Central memory CD8-positive, alpha-beta T cell (primary cell): ENCODE measurements at regions not wholly inside any gene's neighbourhood (a gene's known extent, or its start where the extent isn't known, plus 50 kb on each side); places are given as distances from the start of the nearest gene placed in this dataset.

Source experiments
- ATAC-seq: fragments of 150-1000 bp; cut with Tn5 transposase; replicated peaks from 2 replicates; pipeline ENCODE4 v1.10.0; 2022; ENCODE audit warnings: mild to moderate bottlenecking, moderate FRiP score, moderate number of reproducible peaks; ENCODE audit not compliant: poor library complexity, severe bottlenecking; ENCODE audit errors: extremely low read depth
- DNase-seq, 2 donors: peaks; one replicate each; pipeline ENCODE4 v3.0.0; 2021; ENCODE audit warnings: low spot score in 2 of 2
- H3K27ac Mint-ChIP-seq: one replicate; pipeline ENCODE4 v1.8.0; 2022; ENCODE audit warnings: low read depth, mild to moderate bottlenecking, moderate library complexity, mixed read lengths
- H3K27me3 Mint-ChIP-seq: one replicate; pipeline ENCODE4 v1.8.0; 2022; ENCODE audit warnings: mixed read lengths
- H3K36me3 Mint-ChIP-seq: one replicate; pipeline ENCODE4 v1.8.0; 2022; ENCODE audit warnings: mild to moderate bottlenecking, moderate library complexity, mixed read lengths; ENCODE audit not compliant: insufficient read depth
- H3K4me1 Mint-ChIP-seq: one replicate; pipeline ENCODE4 v1.8.0; 2022; ENCODE audit warnings: mixed read lengths
- H3K4me3 Mint-ChIP-seq: one replicate; pipeline ENCODE4 v1.8.0; 2022; ENCODE audit warnings: mild to moderate bottlenecking, moderate library complexity, mixed read lengths
- H3K9me3 Mint-ChIP-seq: one replicate; pipeline ENCODE4 v1.8.0; 2022; ENCODE audit warnings: mixed read lengths

- H3K9me3 Mint-ChIP-seq = no peaks in the 10 kb centered on the region
- no peak for ATAC-seq
- H3K27ac Mint-ChIP-seq = peak overlapping the region; percentile 69
- H3K36me3 Mint-ChIP-seq = peaks cover 4% of the 10 kb centered on the region
- H3K4me3 Mint-ChIP-seq = no peak overlapping the region
- H3K4me1 Mint-ChIP-seq = peaks cover 74% of the 10 kb centered on the region
- DNase-seq = no peak
- no peaks in the 10 kb centered on the region for H3K27me3 Mint-ChIP-seq
Observed at GRCh38 chr11:45089676-45090499, 56.6 kb upstream of the PRDM11 start.

GRCh38 chr11:45090607-45091006, 55.8 kb upstream of the PRDM11 start:
- no peaks in the 10 kb centered on the region for H3K9me3 Mint-ChIP-seq
- DNase-seq = no peak
- H3K4me3 Mint-ChIP-seq = no peak overlapping the region
- H3K36me3 Mint-ChIP-seq = peaks cover 4% of the 10 kb centered on the region
- no peak for ATAC-seq
- H3K4me1 Mint-ChIP-seq = peaks cover 80% of the 10 kb centered on the region
- no peaks in the 10 kb centered on the region for H3K27me3 Mint-ChIP-seq
- peak overlapping the region; percentile 13 for H3K27ac Mint-ChIP-seq

- H3K4me1 Mint-ChIP-seq = peaks cover 76% of the 10 kb centered on the region
- H3K27ac Mint-ChIP-seq = no peak overlapping the region
- H3K27me3 Mint-ChIP-seq = no peaks in the 10 kb centered on the region
- DNase-seq (no peak), ATAC-seq (no peak)
- H3K36me3 Mint-ChIP-seq = peaks cover 4% of the 10 kb centered on the region
- no peaks in the 10 kb centered on the region for H3K9me3 Mint-ChIP-seq
- peak overlapping the region; percentile 13 for H3K4me3 Mint-ChIP-seq
Observed at GRCh38 chr11:45091563-45092403, 54.7 kb upstream of the PRDM11 start.

GRCh38 chr11:45092404-45092785, 54.0 kb upstream of the PRDM11 start:
- peaks cover 72% of the 10 kb centered on the region for H3K4me1 Mint-ChIP-seq
- H3K27ac Mint-ChIP-seq = no peak overlapping the region
- no peak for ATAC-seq
- peak overlapping the region; percentile 59 for H3K4me3 Mint-ChIP-seq
- no peaks in the 10 kb centered on the region for H3K9me3 Mint-ChIP-seq
- no peak for DNase-seq
- no peaks in the 10 kb centered on the region for H3K27me3 Mint-ChIP-seq
- peaks cover 4% of the 10 kb centered on the region for H3K36me3 Mint-ChIP-seq

- peak overlapping the region; percentile 74 for H3K27ac Mint-ChIP-seq
- DNase-seq (peak in 1 of 2 donors; percentile 55), ATAC-seq (peak; percentile 94)
- peaks cover 70% of the 10 kb centered on the region for H3K4me1 Mint-ChIP-seq
- H3K36me3 Mint-ChIP-seq = peaks cover 5% of the 10 kb centered on the region
- no peaks in the 10 kb centered on the region for H3K27me3 Mint-ChIP-seq
- H3K9me3 Mint-ChIP-seq = no peaks in the 10 kb centered on the region
- H3K4me3 Mint-ChIP-seq = peak overlapping the region; percentile 59
Observed at GRCh38 chr11:45092901-45093760, 53.3 kb upstream of the PRDM11 start.

GRCh38 chr11:45093761-45094455, 52.5 kb upstream of the PRDM11 start:
- Mint-ChIP-seq H3K9me3 (no peaks in the 10 kb centered on the region), H3K36me3 (peaks cover 5% of the 10 kb centered on the region), H3K4me1 (peaks cover 71% of the 10 kb centered on the region), H3K27me3 (no peaks in the 10 kb centered on the region), H3K4me3 (peak overlapping the region; percentile 59), H3K27ac (peak overlapping the region; percentile 74)
- ATAC-seq (no peak), DNase-seq (no peak)

GRCh38 chr11:45094958-45095690, 51.3 kb upstream of the PRDM11 start:
- H3K27ac Mint-ChIP-seq = peak overlapping the region; percentile 74
- H3K4me1 Mint-ChIP-seq = peaks cover 60% of the 10 kb centered on the region
- peaks cover 5% of the 10 kb centered on the region for H3K36me3 Mint-ChIP-seq
- no peaks in the 10 kb centered on the region for H3K27me3 Mint-ChIP-seq
- no peak for ATAC-seq
- no peak for DNase-seq
- no peaks in the 10 kb centered on the region for H3K9me3 Mint-ChIP-seq
- no peak overlapping the region for H3K4me3 Mint-ChIP-seq

- Mint-ChIP-seq H3K9me3 (no peaks in the 10 kb centered on the region), H3K4me3 (no peak overlapping the region), H3K36me3 (peaks cover 5% of the 10 kb centered on the region), H3K27me3 (no peaks in the 10 kb centered on the region), H3K4me1 (peaks cover 60% of the 10 kb centered on the region), H3K27ac (no peak overlapping the region)
- DNase-seq (no peak), ATAC-seq (no peak)
Observed at GRCh38 chr11:45095691-45096010, 50.8 kb upstream of the PRDM11 start.

- Mint-ChIP-seq H3K27me3 (no peaks in the 10 kb centered on the region), H3K9me3 (no peaks in the 10 kb centered on the region), H3K4me3 (no peak overlapping the region), H3K4me1 (peaks cover 64% of the 10 kb centered on the region), H3K27ac (no peak overlapping the region), H3K36me3 (peaks cover 5% of the 10 kb centered on the region)
- ATAC-seq = no peak
- DNase-seq = peak in 1 of 2 donors; percentile 2
Observed at GRCh38 chr11:45096636-45097035, 49.8 kb upstream of the PRDM11 start.
